ENCODE measurements at regions not wholly inside any gene's neighbourhood (a gene's known extent, or its start where the extent isn't known, plus 50 kb on each side); places are given as distances from the start of the nearest gene placed in this dataset.

GRCh38 chr20:52806918-52807317 lies 165.2 kb upstream of the TSHZ2 start:
- CTCF ChIA-PET = no interaction called here

GRCh38 chr20:52805843-52806242 lies 166.3 kb upstream of the TSHZ2 start:
- POLR2A ChIA-PET (ENCODE audit: low non-redundant PET) = no interaction called here
- CTCF ChIA-PET = interaction anchor here (0.5 to 0.7 kb wide), 2 partner anchors 11 to 1628 kb away, joined by 3 to 4 read pairs; no protein-coding TSS in a partner anchor
- no peak for TF ChIP-seq CTCF (conservative IDR thresholded peaks at IDR 0.05; ENCODE audit: low read depth)
- H3K27ac ChIP-seq = no peak overlapping the region
- no peak for DNase-seq (ENCODE audit: low spot score)

More at GRCh38 chr20:52806918-52807317, 165.2 kb upstream of the TSHZ2 start:
- no peak for DNase-seq (ENCODE audit: low spot score)
- POLR2A ChIA-PET (ENCODE audit: low non-redundant PET) = no interaction called here
- TF ChIP-seq CTCF (conservative IDR thresholded peaks at IDR 0.05; ENCODE audit: low read depth) = no peak
- no peak overlapping the region for H3K27ac ChIP-seq

- no peak for TF ChIP-seq CTCF (conservative IDR thresholded peaks at IDR 0.05; ENCODE audit: low read depth)
- no peak for DNase-seq (ENCODE audit: low spot score)
- no peak overlapping the region for H3K27ac ChIP-seq
- POLR2A ChIA-PET (ENCODE audit: low non-redundant PET) = no interaction called here
- CTCF ChIA-PET = interaction anchor here (0.7 kb wide), 1 partner anchor 12 kb away, joined by 3 read pairs; no protein-coding TSS in a partner anchor
Measured at GRCh38 chr20:52805296-52805571, 166.9 kb upstream of the TSHZ2 start.

- ChIA-PET CTCF (interaction anchor here (0.7 kb wide), 1 partner anchor 13 kb away, joined by 3 read pairs; no protein-coding TSS in a partner anchor), POLR2A (ENCODE audit: low non-redundant PET) (no interaction called here)
- no peak overlapping the region for H3K27ac ChIP-seq
- no peak for TF ChIP-seq CTCF (conservative IDR thresholded peaks at IDR 0.05; ENCODE audit: low read depth)
- DNase-seq (ENCODE audit: low spot score) = no peak
Measured at GRCh38 chr20:52804497-52805295, 167.5 kb upstream of the TSHZ2 start.

GRCh38 chr20:52801628-52802006 lies 170.5 kb upstream of the TSHZ2 start:
- TF ChIP-seq CTCF (conservative IDR thresholded peaks at IDR 0.05; ENCODE audit: low read depth) = no peak
- H3K27ac ChIP-seq = no peak overlapping the region
- POLR2A ChIA-PET (ENCODE audit: low non-redundant PET) = no interaction called here
- CTCF ChIA-PET = no interaction called here
- no peak for DNase-seq (ENCODE audit: low spot score)

- no peak overlapping the region for H3K27ac ChIP-seq
- no peak for TF ChIP-seq CTCF (conservative IDR thresholded peaks at IDR 0.05; ENCODE audit: low read depth)
- ChIA-PET POLR2A (ENCODE audit: low non-redundant PET) (no interaction called here), CTCF (no interaction called here)
- DNase-seq (ENCODE audit: low spot score) = no peak
Measured at GRCh38 chr20:52800734-52801627, 171.2 kb upstream of the TSHZ2 start.

Data from RWPE1 (cell line).